ENCODE measurements at regions not wholly inside any gene's neighbourhood (a gene's known extent, or its start where the extent isn't known, plus 50 kb on each side); places are given as distances from the start of the nearest gene placed in this dataset.

- no peak for TF ChIP-seq CTCF (IDR thresholded peaks at IDR 0.05; ENCODE audit: control insufficient read depth, extremely low read depth, insufficient read depth)
- DNase-seq (ENCODE audit: low read depth), result no peak
- no peak overlapping the region for H3K4me3 ChIP-seq (ENCODE audit: low read depth, low read length)
Measured at GRCh38 chr7:156074084-156074483, 261.8 kb upstream of the SHH start.

- no peak overlapping the region for H3K4me3 ChIP-seq (ENCODE audit: low read depth, low read length)
- TF ChIP-seq CTCF (IDR thresholded peaks at IDR 0.05; ENCODE audit: control insufficient read depth, extremely low read depth, insufficient read depth), result no peak
- DNase-seq (ENCODE audit: low read depth), result peak; percentile 50
Measured at GRCh38 chr7:156073366-156074052, 261.2 kb upstream of the SHH start.

GRCh38 chr7:156071612-156072011 lies 259.3 kb upstream of the SHH start:
- TF ChIP-seq CTCF (IDR thresholded peaks at IDR 0.05; ENCODE audit: control insufficient read depth, extremely low read depth, insufficient read depth), result no peak
- H3K4me3 ChIP-seq (ENCODE audit: low read depth, low read length), result no peak overlapping the region
- no peak for DNase-seq (ENCODE audit: low read depth)

GRCh38 chr7:156069891-156070290 lies 257.6 kb upstream of the SHH start:
- DNase-seq (ENCODE audit: low read depth), result no peak
- no peak for TF ChIP-seq CTCF (IDR thresholded peaks at IDR 0.05; ENCODE audit: control insufficient read depth, extremely low read depth, insufficient read depth)
- H3K4me3 ChIP-seq (ENCODE audit: low read depth, low read length), result no peak overlapping the region

- no peak for DNase-seq (ENCODE audit: low read depth)
- no peak for TF ChIP-seq CTCF (IDR thresholded peaks at IDR 0.05; ENCODE audit: control insufficient read depth, extremely low read depth, insufficient read depth)
- H3K4me3 ChIP-seq (ENCODE audit: low read depth, low read length), result no peak overlapping the region
Measured at GRCh38 chr7:156067156-156067555, 254.9 kb upstream of the SHH start.

- no peak overlapping the region for H3K4me3 ChIP-seq (ENCODE audit: low read depth, low read length)
- no peak for DNase-seq (ENCODE audit: low read depth)
- TF ChIP-seq CTCF (IDR thresholded peaks at IDR 0.05; ENCODE audit: control insufficient read depth, extremely low read depth, insufficient read depth), result no peak
Measured at GRCh38 chr7:156065400-156065799, 253.1 kb upstream of the SHH start.

- DNase-seq (ENCODE audit: low read depth), result no peak
- no peak for TF ChIP-seq CTCF (IDR thresholded peaks at IDR 0.05; ENCODE audit: control insufficient read depth, extremely low read depth, insufficient read depth)
- H3K4me3 ChIP-seq (ENCODE audit: low read depth, low read length), result no peak overlapping the region
Measured at GRCh38 chr7:156064971-156065386, 252.7 kb upstream of the SHH start.

All from LNCaP clone FGC (cell line).